DOHH2 (cell line): ENCODE measurements at regions not wholly inside any gene's neighbourhood (a gene's known extent, or its start where the extent isn't known, plus 50 kb on each side); places are given as distances from the start of the nearest gene placed in this dataset.

Experiments used
- CTCF ChIP-seq: fragments of 200-600 bp; sonication (generic); IDR thresholded peaks from one replicate; pipeline ENCODE4 v1.5.1; 2014; ENCODE audit warnings: antibody characterized with exemption, mild to moderate bottlenecking, low read depth, low read length; ENCODE audit not compliant: poor library complexity, severe bottlenecking
- EZH2phosphoT487 ChIP-seq: fragments of 200-600 bp; sonication (generic); IDR thresholded peaks from 2 replicates; pipeline ENCODE4 v1.6.1; 2017; ENCODE audit warnings: borderline replicate concordance, mild to moderate bottlenecking, antibody characterized with exemption, low read length, moderate library complexity, mixed read lengths

- no peak for TF ChIP-seq CTCF
- TF ChIP-seq EZH2phosphoT487, result no peak
Observed at GRCh38 chr4:145248971-145249370, 68.6 kb upstream of the OTUD4 start.
